Activated CD8-positive, alpha-beta memory T cell treated with anti-CD3 and anti-CD28 coated beads for 24 hours (primary cell): ENCODE measurements at regions not wholly inside any gene's neighbourhood (a gene's known extent, or its start where the extent isn't known, plus 50 kb on each side); places are given as distances from the start of the nearest gene placed in this dataset.
A peak's percentile ranks its signal among the peaks of the same experiment; 100 is the strongest.

Experiments used
- DNase-seq: peaks from one replicate; pipeline ENCODE4 v3.0.0-alpha.2; 2020

- no peak for DNase-seq
These were observed 123.8 kb upstream of the TJP1 start for GRCh38 chr15:29945943-29946596.

GRCh38 chr15:29944925-29945324, 122.7 kb upstream of the TJP1 start:
- no peak for DNase-seq

GRCh38 chr15:29942548-29942947, 120.3 kb upstream of the TJP1 start:
- DNase-seq = no peak

GRCh38 chr15:29942143-29942542, 119.9 kb upstream of the TJP1 start:
- DNase-seq = no peak

- no peak for DNase-seq
These were observed 117.1 kb upstream of the TJP1 start for GRCh38 chr15:29939404-29939803.

GRCh38 chr15:29938361-29939335, 116.4 kb upstream of the TJP1 start:
- DNase-seq = no peak

- DNase-seq = no peak
These were observed 115.7 kb upstream of the TJP1 start for GRCh38 chr15:29937956-29938355.

GRCh38 chr15:29936353-29937049, 114.2 kb upstream of the TJP1 start:
- no peak for DNase-seq

- no peak for DNase-seq
These were observed 113.2 kb upstream of the TJP1 start for GRCh38 chr15:29935296-29936004.

- no peak for DNase-seq
These were observed 112.0 kb upstream of the TJP1 start for GRCh38 chr15:29934251-29934650.

- DNase-seq = no peak
These were observed 111.0 kb upstream of the TJP1 start for GRCh38 chr15:29933042-29933803.

- no peak for DNase-seq
These were observed 103.8 kb upstream of the TJP1 start for GRCh38 chr15:29926083-29926388.

GRCh38 chr15:29925227-29926082, 103.2 kb upstream of the TJP1 start:
- peak; percentile 61 for DNase-seq

GRCh38 chr15:29924750-29925149, 102.5 kb upstream of the TJP1 start:
- no peak for DNase-seq

- DNase-seq = no peak
These were observed 99.9 kb upstream of the TJP1 start for GRCh38 chr15:29922191-29922590.

- DNase-seq = no peak
These were observed 98.9 kb upstream of the TJP1 start for GRCh38 chr15:29921130-29921601.

- DNase-seq = no peak
These were observed 98.2 kb upstream of the TJP1 start for GRCh38 chr15:29920515-29920914.

GRCh38 chr15:29919380-29919881, 97.2 kb upstream of the TJP1 start:
- DNase-seq = no peak

GRCh38 chr15:29917600-29918597, 95.6 kb upstream of the TJP1 start:
- no peak for DNase-seq

- no peak for DNase-seq
These were observed 92.3 kb upstream of the TJP1 start for GRCh38 chr15:29914511-29914926.
